Hepatocyte (in vitro differentiated cells): ENCODE measurements at regions not wholly inside any gene's neighbourhood (a gene's known extent, or its start where the extent isn't known, plus 50 kb on each side); places are given as distances from the start of the nearest gene placed in this dataset.

Source experiments
- DNase-seq: peaks from one replicate; pipeline ENCODE4 v3.0.0-alpha.2; 2016; ENCODE audit warnings: low spot score
- H2AFZ ChIP-seq: fragments of 200-600 bp; sonication (generic); 2 replicates; pipeline ENCODE4 v1.6.0; 2016; ENCODE audit warnings: antibody characterized with exemption, mild to moderate bottlenecking
- H3K27ac ChIP-seq: fragments of 200-600 bp; sonication (generic); 2 replicates; pipeline ENCODE4 v1.5.1; 2016; ENCODE audit warnings: mild to moderate bottlenecking
- H3K27me3 ChIP-seq: fragments of 200-600 bp; sonication (generic); 2 replicates; pipeline ENCODE4 v1.6.1; 2016
- H3K36me3 ChIP-seq: fragments of 200-600 bp; sonication (generic); replicated peaks from 2 replicates; pipeline ENCODE4 v1.5.1; 2016; ENCODE audit warnings: low read depth; ENCODE audit not compliant: insufficient read depth
- H3K4me1 ChIP-seq: fragments of 200-600 bp; sonication (generic); 2 replicates; pipeline ENCODE4 v1.5.1; 2016; ENCODE audit warnings: mild to moderate bottlenecking, moderate library complexity; ENCODE audit not compliant: insufficient read depth
- H3K4me2 ChIP-seq: fragments of 200-600 bp; sonication (generic); 2 replicates; pipeline ENCODE4 v1.6.0; 2016
- H3K4me3 ChIP-seq: fragments of 200-600 bp; sonication (generic); 2 replicates; pipeline ENCODE4 v1.5.1; 2016; ENCODE audit warnings: mild to moderate bottlenecking
- H3K79me2 ChIP-seq: fragments of 200-600 bp; sonication (generic); 2 replicates; pipeline ENCODE4 v1.6.0; 2017; ENCODE audit warnings: mild to moderate bottlenecking
- H3K9me2 ChIP-seq: fragments of 200-600 bp; sonication (generic); replicated peaks from 2 replicates; pipeline ENCODE4 v1.6.0; 2017; ENCODE audit warnings: mild to moderate bottlenecking; ENCODE audit not compliant: insufficient read depth
- H3K9me3 ChIP-seq: fragments of 200-600 bp; sonication (generic); 2 replicates; pipeline ENCODE4 v1.5.1; 2016; ENCODE audit warnings: low read depth, mild to moderate bottlenecking
- H4K20me1 ChIP-seq: fragments of 200-600 bp; sonication (generic); 2 replicates; pipeline ENCODE4 v1.6.0; 2016; ENCODE audit warnings: mild to moderate bottlenecking; ENCODE audit not compliant: insufficient read depth, poor library complexity, severe bottlenecking
- CTCF ChIP-seq: fragments of 200-600 bp; sonication (generic); IDR thresholded peaks from 2 replicates; pipeline ENCODE4 v1.5.1; 2016; ENCODE audit warnings: antibody characterized with exemption, mild to moderate bottlenecking; ENCODE audit not compliant: poor library complexity
- EZH2 ChIP-seq: fragments of 200-600 bp; sonication (generic); IDR thresholded peaks from 2 replicates; pipeline ENCODE4 v1.6.1; 2016; ENCODE audit warnings: antibody characterized with exemption, mild to moderate bottlenecking, borderline replicate concordance
- EZH2phosphoT487 ChIP-seq: fragments of 200-600 bp; sonication (generic); IDR thresholded peaks from one replicate; pipeline ENCODE4 v1.6.1; 2018; ENCODE audit warnings: antibody characterized with exemption, mild to moderate bottlenecking, low read depth, moderate library complexity; ENCODE audit not compliant: unreplicated experiment, severe bottlenecking
- WGBS: methylation state at CpG from one replicate; pipeline ENCODE4 v1.1.6; 2016; ENCODE audit warnings: low lambda C conversion rate; ENCODE audit errors: missing lambda C conversion rate; 5-methylcytosine and 5-hydroxymethylcytosine counted together

- no peak overlapping the region for H3K4me2 ChIP-seq
- H4K20me1 ChIP-seq: no peaks in the 10 kb centered on the region
- H3K79me2 ChIP-seq: no peaks in the 10 kb centered on the region
- no peaks in the 10 kb centered on the region for H3K27me3 ChIP-seq
- WGBS: 46% methylated on average over 3 of the region's 3 CpGs
- DNase-seq: no peak
- no peak overlapping the region for H3K4me3 ChIP-seq
- H3K4me1 ChIP-seq: no peaks in the 10 kb centered on the region
- H3K36me3 ChIP-seq: no peaks in the 10 kb centered on the region
- no peak overlapping the region for H3K27ac ChIP-seq
- TF ChIP-seq EZH2: no peak
- no peak for TF ChIP-seq CTCF
- no peak for TF ChIP-seq EZH2phosphoT487
- H2AFZ ChIP-seq: no peak overlapping the region
- H3K9me2 ChIP-seq: no peaks in the 10 kb centered on the region
- no peaks in the 10 kb centered on the region for H3K9me3 ChIP-seq
Measured at GRCh38 chr6:112485120-112485826, 138.1 kb downstream of the RFPL4B start.

- no peaks in the 10 kb centered on the region for H3K9me3 ChIP-seq
- 73% methylated on average over 1 of the region's 1 CpG for WGBS
- H3K4me2 ChIP-seq: no peak overlapping the region
- no peak overlapping the region for H3K4me3 ChIP-seq
- H4K20me1 ChIP-seq: no peaks in the 10 kb centered on the region
- H3K79me2 ChIP-seq: no peaks in the 10 kb centered on the region
- no peaks in the 10 kb centered on the region for H3K36me3 ChIP-seq
- H3K27me3 ChIP-seq: no peaks in the 10 kb centered on the region
- DNase-seq: no peak
- H3K27ac ChIP-seq: no peak overlapping the region
- H2AFZ ChIP-seq: no peak overlapping the region
- TF ChIP-seq CTCF (no peak), EZH2 (no peak), EZH2phosphoT487 (no peak)
- no peaks in the 10 kb centered on the region for H3K4me1 ChIP-seq
- no peaks in the 10 kb centered on the region for H3K9me2 ChIP-seq
Measured at GRCh38 chr6:112485827-112486212, 138.7 kb downstream of the RFPL4B start.

- H3K9me2 ChIP-seq: no peaks in the 10 kb centered on the region
- TF ChIP-seq EZH2 (no peak), EZH2phosphoT487 (no peak), CTCF (no peak)
- H3K27me3 ChIP-seq: no peaks in the 10 kb centered on the region
- 74% methylated on average over 3 of the region's 3 CpGs for WGBS
- no peaks in the 10 kb centered on the region for H4K20me1 ChIP-seq
- no peaks in the 10 kb centered on the region for H3K4me1 ChIP-seq
- no peak overlapping the region for H2AFZ ChIP-seq
- H3K27ac ChIP-seq: no peak overlapping the region
- no peaks in the 10 kb centered on the region for H3K36me3 ChIP-seq
- H3K9me3 ChIP-seq: no peaks in the 10 kb centered on the region
- no peak overlapping the region for H3K4me3 ChIP-seq
- no peak overlapping the region for H3K4me2 ChIP-seq
- no peak for DNase-seq
- H3K79me2 ChIP-seq: no peaks in the 10 kb centered on the region
Measured at GRCh38 chr6:112486454-112486853, 139.3 kb downstream of the RFPL4B start.
